ENCODE measurements at regions not wholly inside any gene's neighbourhood (a gene's known extent, or its start where the extent isn't known, plus 50 kb on each side); places are given as distances from the start of the nearest gene placed in this dataset.

- DNase-seq: no peak
Measured at GRCh38 chr11:37087650-37088572, 489.9 kb upstream of the RAG2 start.

DNA sequence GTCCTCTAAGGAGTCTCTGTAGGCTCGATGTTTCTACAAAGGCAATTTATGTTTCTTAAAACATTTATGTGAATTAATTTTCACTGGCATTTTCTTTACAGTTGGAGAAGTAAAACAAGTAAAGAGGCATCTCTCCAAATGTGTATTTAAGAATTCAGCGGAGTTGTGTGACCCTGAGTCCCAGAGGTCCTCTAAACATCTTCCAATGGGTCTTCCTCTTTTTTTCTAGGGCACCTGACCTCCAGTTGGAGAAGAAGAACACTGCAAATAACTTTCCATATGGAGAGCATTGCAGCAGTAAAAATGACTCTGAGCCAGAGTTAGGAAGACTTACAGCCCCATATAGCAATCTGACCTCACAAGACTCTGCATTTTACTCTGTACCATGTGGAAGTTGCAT is 480.5 kb upstream of the RAG2 start:
- no peak for DNase-seq

- no peak for DNase-seq
Measured at GRCh38 chr11:37076866-37077265, 478.8 kb upstream of the RAG2 start.

DNA sequence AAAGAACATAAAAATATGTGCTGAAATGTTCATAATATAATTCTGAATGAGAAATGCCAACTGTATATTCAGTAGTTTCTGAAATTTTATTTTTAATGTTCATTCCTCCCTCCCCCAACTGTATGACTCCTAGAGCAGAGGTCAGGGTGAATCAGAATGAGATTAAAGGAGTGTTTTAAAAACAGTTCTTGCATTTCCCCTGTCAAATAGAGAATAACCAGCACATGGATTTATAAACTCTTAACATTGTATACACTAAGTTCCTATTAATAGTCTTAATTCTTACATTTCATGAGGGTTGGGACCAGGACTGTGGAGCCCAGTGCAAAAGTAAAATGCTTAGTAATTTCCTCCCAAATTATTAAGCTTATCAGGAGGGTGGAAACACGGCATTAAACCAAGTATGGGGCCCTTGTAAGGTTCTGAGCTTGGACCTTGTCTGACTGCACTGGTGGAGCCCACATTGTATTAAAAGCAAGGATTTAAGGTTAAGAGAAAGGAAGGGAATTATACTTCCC is 474.6 kb upstream of the RAG2 start:
- no peak for DNase-seq

DNA sequence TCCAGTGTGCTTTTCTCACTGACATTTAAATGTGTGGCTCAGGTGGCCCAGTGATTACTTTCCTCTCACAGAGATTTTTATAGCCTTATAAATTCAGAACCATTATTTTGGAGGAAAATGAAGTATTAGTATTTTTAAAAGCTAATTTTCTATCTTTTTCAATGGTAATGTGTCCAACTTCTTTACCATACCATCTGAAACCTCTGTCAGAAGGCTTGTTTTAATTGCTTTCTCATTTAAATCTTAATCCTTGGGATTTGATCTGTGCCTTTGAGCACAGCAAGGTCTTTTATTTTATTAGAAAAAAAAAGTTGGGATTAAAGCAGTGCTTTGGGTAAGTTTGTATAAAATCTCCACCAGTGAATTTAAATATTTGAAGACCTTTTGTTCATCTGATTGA is 452.3 kb upstream of the RAG2 start:
- DNase-seq: no peak

GRCh38 chr11:37040921-37041320 is 442.9 kb upstream of the RAG2 start:
- DNase-seq: no peak

DNA sequence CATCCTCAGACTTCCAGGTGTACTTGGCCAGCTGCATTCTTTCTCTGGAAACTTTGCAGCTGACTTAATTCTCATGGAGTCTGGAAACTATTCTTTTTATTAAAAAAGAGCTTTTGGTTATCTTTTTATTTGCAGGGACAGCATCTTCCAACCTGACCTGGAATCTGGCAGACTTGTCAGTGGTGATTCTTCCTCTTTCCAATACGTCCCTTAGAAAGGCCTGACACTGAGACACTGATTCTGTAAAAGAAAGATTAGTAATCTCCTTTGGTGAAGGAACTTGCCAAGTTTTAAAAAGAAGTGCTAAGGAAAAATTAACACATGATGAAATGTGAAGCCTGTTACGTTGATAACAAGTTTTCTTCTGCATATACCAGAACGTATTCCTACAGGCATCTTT is 440.9 kb upstream of the RAG2 start:
- no peak for DNase-seq

DNA sequence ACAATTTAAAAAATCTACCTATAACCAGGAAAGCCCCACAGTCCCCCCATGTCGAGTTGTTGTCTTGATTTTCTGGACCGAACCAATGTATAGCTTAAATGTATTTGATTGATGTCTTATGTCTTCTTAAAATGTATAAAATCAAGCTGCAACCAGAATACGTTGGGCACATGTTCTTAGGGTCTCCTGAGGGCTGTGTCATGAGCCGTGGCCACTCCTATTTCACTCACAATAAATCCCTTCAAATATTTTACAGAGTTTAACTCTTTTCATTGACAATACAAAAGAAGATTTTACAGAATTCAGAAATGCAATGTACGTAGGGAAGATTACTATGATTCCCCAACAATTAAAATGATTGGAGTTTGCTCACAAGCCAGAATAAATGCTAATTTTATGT is 428.7 kb upstream of the RAG2 start:
- no peak for DNase-seq

GRCh38 chr11:37026326-37026725 is 428.3 kb upstream of the RAG2 start:
- no peak for DNase-seq

DNA sequence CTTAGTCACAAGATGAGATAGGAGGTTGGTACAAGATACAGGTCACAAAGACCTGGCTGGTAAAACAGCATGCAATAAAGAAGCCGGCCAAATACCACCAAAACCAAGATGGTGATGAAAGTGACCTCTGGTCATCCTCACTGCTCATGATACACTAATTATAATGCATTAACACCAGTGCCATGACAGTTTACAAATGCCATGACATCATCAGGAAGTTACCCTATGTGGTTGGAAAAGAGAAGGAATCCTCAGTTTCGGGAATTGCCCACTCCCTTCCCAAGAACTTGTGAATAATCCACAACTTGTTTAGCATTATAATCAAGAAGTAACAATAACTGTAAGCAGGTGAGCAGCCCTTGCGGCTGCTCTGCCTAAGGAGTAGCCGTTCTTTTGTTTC is 408.5 kb upstream of the RAG2 start:
- DNase-seq: no peak

DNA sequence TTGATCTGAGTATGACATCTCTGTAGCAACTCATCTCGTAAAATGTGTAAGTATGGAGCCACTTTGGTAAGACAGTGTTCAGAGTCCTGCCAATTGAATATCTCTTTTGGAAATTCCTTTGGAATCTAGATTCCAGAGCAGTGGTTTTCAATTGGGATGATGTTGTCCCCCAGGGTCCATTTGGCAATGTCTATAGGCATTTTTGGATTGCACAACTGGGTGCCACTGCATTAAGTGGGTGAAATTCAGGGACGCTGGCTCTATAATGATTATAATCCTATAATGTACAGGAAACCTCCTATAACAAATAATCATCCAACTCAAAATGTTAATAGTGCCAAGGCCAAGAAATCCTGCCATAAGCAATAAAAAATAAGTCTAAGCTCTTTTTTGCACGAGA is 404.8 kb upstream of the RAG2 start:
- DNase-seq: no peak

- no peak for DNase-seq
Measured at GRCh38 chr11:36997656-36998055, 399.6 kb upstream of the RAG2 start.

DNA sequence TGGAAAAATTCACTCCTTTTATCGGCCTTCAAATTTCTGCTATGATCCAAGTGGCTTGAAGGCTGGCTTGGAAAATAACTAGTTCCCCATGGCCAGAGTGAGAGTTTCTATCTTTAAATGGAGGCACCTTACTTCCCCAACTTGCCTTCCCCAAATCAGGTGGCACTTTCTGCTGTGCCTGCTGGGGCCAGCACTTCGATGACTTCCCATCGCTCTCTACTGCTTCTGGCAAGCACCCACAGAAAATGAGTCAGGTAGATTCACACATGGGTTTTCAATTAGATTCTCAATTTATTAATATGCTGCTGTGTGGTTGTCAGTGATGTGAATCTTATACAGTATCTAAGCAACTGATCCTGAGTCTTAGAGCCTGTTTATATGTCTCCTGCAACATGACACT is 398.8 kb upstream of the RAG2 start:
- no peak for DNase-seq

GRCh38 chr11:36994208-36994607 is 396.2 kb upstream of the RAG2 start:
- DNase-seq: no peak

- no peak for DNase-seq
Measured at GRCh38 chr11:36988556-36988955, 390.5 kb upstream of the RAG2 start.

DNA sequence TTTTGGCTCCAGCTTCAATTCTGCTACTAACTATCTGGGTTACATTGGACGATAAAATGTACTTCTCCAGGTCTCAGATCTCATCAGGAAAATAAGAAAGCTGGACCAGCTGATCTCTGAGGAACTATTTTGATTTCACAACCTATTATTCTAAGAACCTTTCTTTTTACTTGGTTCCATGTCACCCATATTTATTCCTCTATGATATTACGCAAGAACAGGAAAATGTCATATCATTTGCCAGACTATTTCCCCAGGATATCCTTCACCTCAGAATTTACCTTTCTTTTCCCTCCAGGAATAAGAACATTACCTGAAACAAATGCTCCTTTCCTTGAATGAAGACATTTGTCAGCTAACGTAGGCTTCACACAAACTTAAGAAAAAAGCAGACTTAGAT is 387.5 kb upstream of the RAG2 start:
- no peak for DNase-seq

- DNase-seq: no peak
Measured at GRCh38 chr11:36976741-36977140, 378.7 kb upstream of the RAG2 start.

GRCh38 chr11:36974771-36975170 is 376.7 kb upstream of the RAG2 start:
- no peak for DNase-seq

- DNase-seq: no peak
Measured at GRCh38 chr11:36953976-36954375, 355.9 kb upstream of the RAG2 start.

DNA sequence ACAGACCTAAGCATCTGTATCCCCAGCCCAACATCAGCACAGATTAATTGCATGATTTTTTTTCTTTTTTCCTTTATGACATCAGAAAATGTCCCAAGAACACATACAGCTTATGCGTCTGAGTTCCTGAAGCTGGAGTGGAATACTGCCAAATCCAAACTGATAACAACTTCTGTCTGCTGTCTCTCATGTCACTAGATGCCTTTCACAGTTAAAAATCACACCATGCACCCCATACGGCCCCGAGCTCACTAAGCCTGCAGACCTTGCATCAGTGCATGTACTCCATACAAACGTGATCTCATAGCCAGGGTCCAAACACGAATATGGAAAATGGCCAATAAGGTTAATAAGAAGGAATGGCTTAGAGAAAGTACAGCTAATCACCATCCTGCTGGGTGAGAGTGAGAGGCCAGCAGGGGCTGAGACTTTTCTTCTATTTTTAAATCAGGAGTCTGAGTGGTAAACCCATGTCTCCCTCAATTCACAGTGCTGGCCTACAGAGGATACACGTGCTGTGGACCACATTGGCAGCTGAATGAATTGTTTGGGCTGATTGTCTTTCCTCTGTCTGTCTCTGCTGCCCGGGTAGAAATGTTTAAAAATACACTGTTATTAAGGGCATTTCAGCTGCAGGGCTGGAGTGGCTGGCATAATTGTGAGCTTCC is 350.6 kb upstream of the RAG2 start:
- DNase-seq: no peak

- DNase-seq: no peak
Measured at GRCh38 chr11:36945384-36945783, 347.3 kb upstream of the RAG2 start.

GRCh38 chr11:36933481-36933880 is 335.4 kb upstream of the RAG2 start:
- DNase-seq: no peak

- DNase-seq: no peak
Measured at GRCh38 chr11:36931139-36931538, 333.1 kb upstream of the RAG2 start.

DNA sequence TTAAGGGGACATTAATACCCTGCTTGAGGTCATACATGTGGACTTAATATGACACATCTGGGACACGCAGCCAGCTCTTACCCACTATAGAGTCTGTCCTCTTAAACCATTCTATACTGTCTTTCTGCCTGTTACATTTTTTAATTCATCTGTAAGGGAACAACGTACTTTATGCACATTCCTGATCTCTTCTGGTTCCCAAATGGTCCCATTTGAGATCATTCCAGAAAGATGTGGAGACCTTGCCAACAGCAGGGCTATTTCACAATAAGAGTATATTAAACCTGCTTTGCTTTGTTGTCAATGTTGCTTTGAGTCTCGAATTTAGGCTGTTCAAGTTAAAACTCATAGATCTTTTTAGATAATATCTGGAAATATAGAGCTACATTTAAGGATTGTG is 332.2 kb upstream of the RAG2 start:
- DNase-seq: no peak

Data from NCI-H1092 (cell line).